IMR-90 (cell line): ENCODE measurements at regions not wholly inside any gene's neighbourhood (a gene's known extent, or its start where the extent isn't known, plus 50 kb on each side); places are given as distances from the start of the nearest gene placed in this dataset.

ENCODE experiments used
- ATAC-seq: fragments of 200-7000 bp; cut with Tn5 transposase; 2 replicates; pipeline ENCODE4 v1.9.1; 2020; ENCODE audit warnings: low read depth, mild to moderate bottlenecking, moderate library complexity
- BruUV-seq: library from RNA; stranded (reverse); fragments of 400-500 nt; replicated peaks from 2 replicates; lab custom pipeline; 2021; lab: Mats Ljungman, UMichigan
- CTCF ChIA-PET: fragments of 300-600 bp; formaldehyde crosslinking; extraction: SDS; loops from one replicate; lab custom pipeline; 2021; ENCODE audit warnings: antibody characterized with exemption; lab: Yijun Ruan, JAX
- POLR2A ChIA-PET: fragments of 300-600 bp; sonication (Branson Sonifier 250); formaldehyde crosslinking; loops from one replicate; lab custom pipeline; 2022; ENCODE audit warnings: antibody characterized with exemption; ENCODE audit not compliant: unreplicated experiment; lab: Charles Lee
- DNase-seq: peaks from one replicate; pipeline ENCODE4 v3.0.0; 2013
- H2AFZ ChIP-seq: replicated peaks from 2 replicates; pipeline ENCODE3; 2013; ENCODE audit warnings: low read length, mild to moderate bottlenecking; ENCODE audit not compliant: poor library complexity
- H2AK5ac ChIP-seq: 2 replicates; pipeline ENCODE4 v1.6.1; 2013; ENCODE audit warnings: low read depth, low read length, inconsistent platforms
- H2AK9ac ChIP-seq: replicated peaks from 2 replicates; pipeline ENCODE3; 2013; ENCODE audit warnings: mild to moderate bottlenecking, low read depth, low read length, moderate library complexity; ENCODE audit not compliant: poor library complexity
- H2BK120ac ChIP-seq: 2 replicates; pipeline ENCODE4 v1.6.1; 2013; ENCODE audit warnings: low read depth, low read length, inconsistent platforms
- H2BK15ac ChIP-seq: 3 replicates; pipeline ENCODE4 v1.6.1; 2013; ENCODE audit warnings: low read depth, low read length, inconsistent platforms
- H2BK20ac ChIP-seq: 2 replicates; pipeline ENCODE4 v1.6.1; 2013; ENCODE audit warnings: low read depth, mild to moderate bottlenecking, inconsistent platforms, low read length, moderate library complexity
- H2BK5ac ChIP-seq: 2 replicates; pipeline ENCODE4 v1.6.1; 2013; ENCODE audit warnings: mild to moderate bottlenecking, low read depth, low read length, inconsistent platforms; ENCODE audit not compliant: poor library complexity, severe bottlenecking
- H3K14ac ChIP-seq: replicated peaks from 2 replicates; pipeline ENCODE4 v1.6.1; 2013; ENCODE audit warnings: low read depth, low read length, inconsistent platforms
- H3K18ac ChIP-seq: 2 replicates; pipeline ENCODE4 v1.6.1; 2013; ENCODE audit warnings: low read depth, low read length, control low read depth
- H3K23ac ChIP-seq: 2 replicates; pipeline ENCODE4 v1.6.1; 2013; ENCODE audit warnings: low read depth, low read length, inconsistent platforms
- H3K27ac ChIP-seq: 2 replicates; pipeline ENCODE4 v1.5.1; 2013; ENCODE audit warnings: mild to moderate bottlenecking, control low read depth, low read length; ENCODE audit not compliant: insufficient read depth
- H3K27me3 ChIP-seq: 2 replicates; pipeline ENCODE4 v1.6.1; 2013; ENCODE audit warnings: low read length; ENCODE audit not compliant: control insufficient read depth, insufficient read depth
- H3K36me3 ChIP-seq: 2 replicates; pipeline ENCODE4 v1.6.1; 2013; ENCODE audit warnings: low read length, mixed read lengths; ENCODE audit not compliant: control insufficient read depth, insufficient read depth
- H3K4ac ChIP-seq: 2 replicates; pipeline ENCODE4 v1.6.1; 2013; ENCODE audit warnings: low read depth, low read length, inconsistent platforms
- H3K4me1 ChIP-seq: 2 replicates; pipeline ENCODE4 v1.6.1; 2013; ENCODE audit warnings: low read length, mixed read lengths; ENCODE audit not compliant: control insufficient read depth, insufficient read depth
- H3K4me2 ChIP-seq: 2 replicates; pipeline ENCODE4 v1.6.1; 2013; ENCODE audit warnings: low read depth, mild to moderate bottlenecking, control low read depth, low read length, moderate library complexity
- H3K4me3 ChIP-seq: 2 replicates; pipeline ENCODE4 v1.5.1; 2013; ENCODE audit warnings: low read depth, mild to moderate bottlenecking, control low read depth, low read length, moderate library complexity; ENCODE audit not compliant: insufficient read depth
- H3K56ac ChIP-seq: 2 replicates; pipeline ENCODE4 v1.6.1; 2013; ENCODE audit warnings: low read length, inconsistent platforms; ENCODE audit not compliant: insufficient read depth; ENCODE audit errors: extremely low read depth
- H3K79me1 ChIP-seq, 2 experiments: 2 replicates each; pipeline ENCODE4 v1.6.1; 2013; ENCODE audit warnings: low read length in 2 of 2, inconsistent platforms in 1 of 2, low read depth in 1 of 2
- H3K9ac ChIP-seq: 2 replicates; pipeline ENCODE4 v1.6.1; 2013; ENCODE audit warnings: low read depth, low read length, control low read depth
- H3K9me1 ChIP-seq: 2 replicates; pipeline ENCODE4 v1.6.1; 2013; ENCODE audit warnings: low read length, inconsistent platforms; ENCODE audit not compliant: insufficient read depth
- H3K9me3 ChIP-seq: 2 replicates; pipeline ENCODE4 v1.6.1; 2013; ENCODE audit warnings: low read length; ENCODE audit not compliant: control insufficient read depth, insufficient read depth
- H4K20me1 ChIP-seq: 2 replicates; pipeline ENCODE4 v1.6.1; 2013; ENCODE audit warnings: low read length, inconsistent platforms; ENCODE audit not compliant: insufficient read depth
- H4K5ac ChIP-seq: 2 replicates; pipeline ENCODE4 v1.6.1; 2013; ENCODE audit warnings: mild to moderate bottlenecking, low read depth, low read length, control low read depth
- H4K8ac ChIP-seq, 2 experiments: 2 replicates each; pipeline ENCODE4 v1.6.1; 2013; ENCODE audit warnings: low read depth in 2 of 2, low read length in 2 of 2, control low read depth in 1 of 2, inconsistent platforms in 1 of 2
- H4K91ac ChIP-seq: 2 replicates; pipeline ENCODE4 v1.6.1; 2013; ENCODE audit warnings: low read depth, low read length, inconsistent platforms; ENCODE audit not compliant: insufficient read depth
- BHLHE40 ChIP-seq: fragments of 150-350 bp; IDR thresholded peaks from 2 replicates; pipeline ENCODE4 v1.6.1; 2016; ENCODE audit warnings: mild to moderate bottlenecking, low read depth, low read length
- CEBPB ChIP-seq: IDR thresholded peaks from 2 replicates; pipeline ENCODE4 v1.6.1; 2012; ENCODE audit warnings: low read depth, low read length, improper control_type of control experiment
- CHD1 ChIP-seq: IDR thresholded peaks from 2 replicates; pipeline ENCODE4 v1.6.1; 2012; ENCODE audit warnings: low read depth, low read length, improper control_type of control experiment
- FOS ChIP-seq: fragments of 150-350 bp; IDR thresholded peaks from 2 replicates; pipeline ENCODE4 v1.6.1; 2016; ENCODE audit warnings: low read depth, low read length
- MAFK ChIP-seq: IDR thresholded peaks from 2 replicates; pipeline ENCODE4 v1.6.1; 2012; ENCODE audit warnings: low read depth, low read length, improper control_type of control experiment
- MAZ ChIP-seq: IDR thresholded peaks from 2 replicates; pipeline ENCODE4 v1.6.1; 2012; ENCODE audit warnings: low read depth, mild to moderate bottlenecking, low read length, improper control_type of control experiment, moderate library complexity, borderline replicate concordance
- MXI1 ChIP-seq: IDR thresholded peaks from 2 replicates; pipeline ENCODE4 v1.6.1; 2012; ENCODE audit warnings: low read depth, mild to moderate bottlenecking, low read length, moderate library complexity, borderline replicate concordance
- NFE2L2 ChIP-seq: fragments of 150-350 bp; IDR thresholded peaks from 2 replicates; pipeline ENCODE4 v1.6.1; 2016; ENCODE audit warnings: low read depth, mild to moderate bottlenecking, low read length
- POLR2A ChIP-seq: IDR thresholded peaks from 2 replicates; pipeline ENCODE4 v1.6.1; 2012; ENCODE audit warnings: mild to moderate bottlenecking, low read depth, low read length
- RAD21 ChIP-seq: IDR thresholded peaks from 2 replicates; pipeline ENCODE4 v1.6.1; 2012; ENCODE audit warnings: low read length, improper control_type of control experiment
- RCOR1 ChIP-seq: IDR thresholded peaks from 2 replicates; pipeline ENCODE4 v1.6.1; 2012; ENCODE audit warnings: mild to moderate bottlenecking, low read length, improper control_type of control experiment; ENCODE audit not compliant: insufficient replicate concordance
- RFX5 ChIP-seq: IDR thresholded peaks from 2 replicates; pipeline ENCODE4 v1.8.0; 2012; ENCODE audit warnings: low read depth, mild to moderate bottlenecking, low read length, moderate library complexity
- SMC3 ChIP-seq: fragments of 150-350 bp; IDR thresholded peaks from 2 replicates; pipeline ENCODE4 v1.6.1; 2016; ENCODE audit warnings: low read depth, mild to moderate bottlenecking, antibody characterized with exemption, low read length, moderate library complexity
- WGBS, 2 experiments: methylation state at CpG; one replicate each; pipeline versions ENCODE4 v1.1.5 to v1.1.7; 2013; ENCODE audit warnings: missing lambda C conversion rate in 2 of 2; ENCODE audit not compliant: insufficient read length in 1 of 2; ENCODE audit errors: extremely low coverage in 2 of 2; 5-methylcytosine and 5-hydroxymethylcytosine counted together
- dilution Hi-C: fragments of 300-500 bp; cut with HindIII; formaldehyde crosslinking; loops from one replicate; pipeline ENCODE4 v1.14.3; 2018; ENCODE audit warnings: low sequenced_read_pairs; ENCODE audit not compliant: unreplicated experiment
- in situ Hi-C: fragments of 300-500 bp; cut with MboI; formaldehyde crosslinking; loops from 3 replicates; pipeline ENCODE4 v1.14.3; 2019; ENCODE audit warnings: low sequenced_read_pairs, inconsistent platforms, mixed read lengths
- intact Hi-C: fragments of 100-400 bp; cut with micrococcal nuclease; formaldehyde crosslinking; loops from 2 replicates; pipeline ENCODE4 v1.10.0; 2022
- TF ChIP-seq, protein P1 (sequence below): conservative IDR thresholded peaks from 2 replicates; pipeline ENCODE4 v1.5.1; 2012; ENCODE audit warnings: mild to moderate bottlenecking, low read depth, low read length, improper control_type of control experiment
- TF ChIP-seq, protein P2 (sequence below): fragments of 150-350 bp; IDR thresholded peaks from 2 replicates; pipeline ENCODE4 v1.6.1; 2016; ENCODE audit warnings: low read depth, mild to moderate bottlenecking, low read length, moderate library complexity, borderline replicate concordance
- TF ChIP-seq, protein P3 (sequence below): fragments of 150-350 bp; IDR thresholded peaks from 2 replicates; pipeline ENCODE4 v1.6.1; 2017; ENCODE audit warnings: mild to moderate bottlenecking, antibody characterized with exemption, low read length, low read depth

DNA sequence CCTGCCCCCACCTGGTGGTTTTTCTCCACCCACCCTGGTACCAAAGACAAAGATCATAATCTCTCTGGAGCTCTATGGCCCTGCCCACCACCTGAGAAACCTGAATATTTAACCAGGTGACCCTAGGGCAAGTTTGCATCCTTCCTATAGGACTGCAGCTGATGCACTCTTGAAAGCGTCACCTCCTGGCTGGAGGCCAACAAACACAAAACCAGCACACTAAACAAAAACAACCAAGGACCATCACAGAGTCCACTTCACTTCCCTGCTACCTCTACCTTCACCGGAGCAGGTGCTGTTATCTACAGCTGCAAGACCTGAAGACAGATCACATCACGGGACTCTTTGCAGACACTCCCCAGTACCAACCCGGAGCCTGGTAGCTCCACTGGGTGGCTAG is 296.7 kb upstream of the FGF13 start:
- no TSS peak for BruUV-seq
- Histone ChIP-seq H4K91ac (no peak overlapping the region), H3K27me3 (no peaks in the 10 kb centered on the region), H2BK5ac (no peak overlapping the region), H3K4ac (no peak overlapping the region), H3K23ac (no peak overlapping the region), H3K14ac (no peak overlapping the region), H2AK5ac (no peak overlapping the region), H3K4me2 (no peak overlapping the region), H3K4me1 (no peaks in the 10 kb centered on the region), H3K9ac (no peak overlapping the region), H4K8ac (no peak overlapping the region), H4K20me1 (no peaks in the 10 kb centered on the region), H3K27ac (no peak overlapping the region), H4K5ac (no peak overlapping the region), H3K56ac (no peak overlapping the region), H2BK20ac (no peak overlapping the region), H3K9me1 (no peaks in the 10 kb centered on the region), H2BK15ac (no peak overlapping the region), H3K79me1 (no peaks in the 10 kb centered on the region), H2BK120ac (no peak overlapping the region), H3K18ac (no peak overlapping the region), H2AFZ (no peak overlapping the region), H2AK9ac (no peak overlapping the region), H3K36me3 (no peaks in the 10 kb centered on the region), H3K9me3 (peaks cover 3% of the 10 kb centered on the region; the same call in 1 of the 2 replicates), H3K4me3 (no peak overlapping the region)
- DNase-seq (no peak), ATAC-seq (no peak)
- in situ Hi-C loops: no loop called here
- dilution Hi-C loops: no loop called here
- intact Hi-C loops: no loop called here
- no peak for TF ChIP-seq RCOR1
- TF ChIP-seq RFX5: no peak
- no peak for TF ChIP-seq SMC3
- TF ChIP-seq, protein P1, sequence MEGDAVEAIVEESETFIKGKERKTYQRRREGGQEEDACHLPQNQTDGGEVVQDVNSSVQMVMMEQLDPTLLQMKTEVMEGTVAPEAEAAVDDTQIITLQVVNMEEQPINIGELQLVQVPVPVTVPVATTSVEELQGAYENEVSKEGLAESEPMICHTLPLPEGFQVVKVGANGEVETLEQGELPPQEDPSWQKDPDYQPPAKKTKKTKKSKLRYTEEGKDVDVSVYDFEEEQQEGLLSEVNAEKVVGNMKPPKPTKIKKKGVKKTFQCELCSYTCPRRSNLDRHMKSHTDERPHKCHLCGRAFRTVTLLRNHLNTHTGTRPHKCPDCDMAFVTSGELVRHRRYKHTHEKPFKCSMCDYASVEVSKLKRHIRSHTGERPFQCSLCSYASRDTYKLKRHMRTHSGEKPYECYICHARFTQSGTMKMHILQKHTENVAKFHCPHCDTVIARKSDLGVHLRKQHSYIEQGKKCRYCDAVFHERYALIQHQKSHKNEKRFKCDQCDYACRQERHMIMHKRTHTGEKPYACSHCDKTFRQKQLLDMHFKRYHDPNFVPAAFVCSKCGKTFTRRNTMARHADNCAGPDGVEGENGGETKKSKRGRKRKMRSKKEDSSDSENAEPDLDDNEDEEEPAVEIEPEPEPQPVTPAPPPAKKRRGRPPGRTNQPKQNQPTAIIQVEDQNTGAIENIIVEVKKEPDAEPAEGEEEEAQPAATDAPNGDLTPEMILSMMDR: no peak
- TF ChIP-seq, protein P2, sequence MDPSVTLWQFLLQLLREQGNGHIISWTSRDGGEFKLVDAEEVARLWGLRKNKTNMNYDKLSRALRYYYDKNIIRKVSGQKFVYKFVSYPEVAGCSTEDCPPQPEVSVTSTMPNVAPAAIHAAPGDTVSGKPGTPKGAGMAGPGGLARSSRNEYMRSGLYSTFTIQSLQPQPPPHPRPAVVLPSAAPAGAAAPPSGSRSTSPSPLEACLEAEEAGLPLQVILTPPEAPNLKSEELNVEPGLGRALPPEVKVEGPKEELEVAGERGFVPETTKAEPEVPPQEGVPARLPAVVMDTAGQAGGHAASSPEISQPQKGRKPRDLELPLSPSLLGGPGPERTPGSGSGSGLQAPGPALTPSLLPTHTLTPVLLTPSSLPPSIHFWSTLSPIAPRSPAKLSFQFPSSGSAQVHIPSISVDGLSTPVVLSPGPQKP: no peak
- no peak for TF ChIP-seq POLR2A
- TF ChIP-seq MAZ: no peak
- TF ChIP-seq FOS: no peak
- TF ChIP-seq NFE2L2: no peak
- TF ChIP-seq MXI1: no peak
- TF ChIP-seq CHD1: no peak
- no peak for TF ChIP-seq CEBPB
- TF ChIP-seq, protein P3, sequence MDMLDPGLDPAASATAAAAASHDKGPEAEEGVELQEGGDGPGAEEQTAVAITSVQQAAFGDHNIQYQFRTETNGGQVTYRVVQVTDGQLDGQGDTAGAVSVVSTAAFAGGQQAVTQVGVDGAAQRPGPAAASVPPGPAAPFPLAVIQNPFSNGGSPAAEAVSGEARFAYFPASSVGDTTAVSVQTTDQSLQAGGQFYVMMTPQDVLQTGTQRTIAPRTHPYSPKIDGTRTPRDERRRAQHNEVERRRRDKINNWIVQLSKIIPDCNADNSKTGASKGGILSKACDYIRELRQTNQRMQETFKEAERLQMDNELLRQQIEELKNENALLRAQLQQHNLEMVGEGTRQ: no peak
- TF ChIP-seq BHLHE40: no peak
- no peak for TF ChIP-seq MAFK
- no peak for TF ChIP-seq RAD21
- ChIA-PET POLR2A (no interaction called here), CTCF (no interaction called here)
- 40% methylated on average over 1 of the region's 4 CpGs; no CpG with 5 or more reads in 1 of the 2 experiments for WGBS, 2 experiments
